Fibroblast of mammary gland (primary cell): ENCODE measurements at regions not wholly inside any gene's neighbourhood (a gene's known extent, or its start where the extent isn't known, plus 50 kb on each side); places are given as distances from the start of the nearest gene placed in this dataset.
"Not testable (repeated sequence)": the region's sequence is repeated elsewhere in the genome, so short reads cannot be mapped to it uniquely, and the experiment has no call there.

Source experiments
- DNase-seq: peaks from one replicate; pipeline ENCODE4 v3.0.0-alpha.2; 2010; ENCODE audit warnings: low read depth
- H3K4me3 ChIP-seq: 2 replicates; pipeline ENCODE4 v1.5.1; 2011; ENCODE audit warnings: low read depth, mild to moderate bottlenecking, low read length, moderate library complexity; ENCODE audit not compliant: control insufficient read depth
- CTCF ChIP-seq: conservative IDR thresholded peaks from 2 replicates; pipeline ENCODE4 v1.5.1; 2011; ENCODE audit warnings: low read depth, low read length, inconsistent platforms; ENCODE audit not compliant: control insufficient read depth, insufficient read depth

- no peak overlapping the region for H3K4me3 ChIP-seq
- no peak for DNase-seq
- no peak for TF ChIP-seq CTCF
Measured at GRCh38 chr22:47354668-47355387, 592.4 kb downstream of the TBC1D22A start.

GRCh38 chr22:47352920-47353700 is 590.7 kb downstream of the TBC1D22A start:
- H3K4me3 ChIP-seq, result no peak overlapping the region
- TF ChIP-seq CTCF, result no peak
- DNase-seq, result no peak

- no peak for DNase-seq
- no peak for TF ChIP-seq CTCF
- no peak overlapping the region for H3K4me3 ChIP-seq
Measured at GRCh38 chr22:47351836-47352579, 589.6 kb downstream of the TBC1D22A start.

- not testable (repeated sequence) for H3K4me3 ChIP-seq, DNase-seq
Measured at GRCh38 chr22:47346287-47346686, 583.8 kb downstream of the TBC1D22A start.

GRCh38 chr22:47345025-47345424 is 582.6 kb downstream of the TBC1D22A start:
- no peak for TF ChIP-seq CTCF
- H3K4me3 ChIP-seq, result no peak overlapping the region
- no peak for DNase-seq

GRCh38 chr22:47344414-47344813 is 582.0 kb downstream of the TBC1D22A start:
- no peak for TF ChIP-seq CTCF
- no peak for DNase-seq

GRCh38 chr22:47343611-47344010 is 581.2 kb downstream of the TBC1D22A start:
- no peak for TF ChIP-seq CTCF
- no peak overlapping the region for H3K4me3 ChIP-seq
- no peak for DNase-seq

More at GRCh38 chr22:47344414-47344813, 582.0 kb downstream of the TBC1D22A start:
- no peak overlapping the region for H3K4me3 ChIP-seq
